ENCODE measurements at regions not wholly inside any gene's neighbourhood (a gene's known extent, or its start where the extent isn't known, plus 50 kb on each side); places are given as distances from the start of the nearest gene placed in this dataset.

DNA sequence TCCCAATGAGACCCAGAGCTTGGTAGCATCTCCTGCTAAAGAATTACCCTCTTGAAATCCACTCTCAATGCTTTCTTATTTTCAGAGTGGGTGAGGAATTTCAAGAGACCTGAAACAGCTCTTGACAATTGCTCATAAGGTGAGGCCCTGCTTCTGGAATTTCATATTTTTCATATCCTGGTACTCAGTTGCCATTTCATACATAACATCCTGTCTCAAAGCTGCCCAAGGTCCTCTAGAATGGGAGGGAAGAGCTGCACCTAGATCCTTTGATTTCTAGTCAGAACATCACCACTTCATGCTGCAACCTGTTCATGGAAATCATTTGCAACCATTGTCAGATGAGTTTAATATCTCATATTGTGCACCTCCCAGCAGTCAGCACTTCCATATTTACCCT is 404.8 kb upstream of the GALNT5 start:
- TF ChIP-seq CHD4 (IDR thresholded peaks at IDR 0.05; ENCODE audit: borderline replicate concordance) (no peak), ZC3H11A (IDR thresholded peaks at IDR 0.05) (no peak), CBX2 (IDR thresholded peaks at IDR 0.05; ENCODE audit: borderline replicate concordance, low read depth) (no peak), HOXA7 (CRISPR knock-in tag; IDR thresholded peaks at IDR 0.05) (no peak), NR3C1 (IDR thresholded peaks at IDR 0.05) (no peak), KDM1A (IDR thresholded peaks at IDR 0.05; ENCODE audit: low read depth) (no peak)
- no peak for ATAC-seq
- CTCF ChIA-PET = no interaction called here
- Histone ChIP-seq H3K4me3 (no peak overlapping the region), H3K9me3 (no peaks in the 10 kb centered on the region), H3K4me1 (no peaks in the 10 kb centered on the region), H3K4me2 (no peak overlapping the region), H3K27ac (no peak overlapping the region)
- POLR2A ChIA-PET = no interaction called here
- no peak for FAIRE-seq
- DNase-seq (ENCODE audit: low read depth in 1 of 2, low spot score in 1 of 2) = no peak

DNA sequence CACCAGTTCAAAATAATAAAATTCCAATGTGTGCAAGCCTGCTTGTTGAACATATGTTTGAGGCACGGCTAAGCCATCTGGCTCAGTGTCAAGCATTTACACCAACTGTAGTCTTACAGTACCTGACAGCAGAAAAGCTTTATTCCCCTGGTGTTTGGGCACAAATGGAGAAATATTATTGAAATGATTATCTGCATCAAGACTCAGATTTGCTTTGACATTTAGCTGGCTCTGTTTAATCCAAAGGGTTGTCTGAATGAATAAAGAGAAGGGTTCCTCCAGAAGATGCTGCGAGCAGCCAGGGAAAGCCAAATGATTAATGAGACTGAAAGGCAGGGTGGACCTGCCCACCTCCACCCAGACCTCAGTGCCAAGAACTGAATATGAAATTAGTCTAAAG is 393.2 kb upstream of the GALNT5 start:
- POLR2A ChIA-PET = no interaction called here
- ATAC-seq (no peak), FAIRE-seq (no peak), DNase-seq (ENCODE audit: low read depth in 1 of 2, low spot score in 1 of 2) (no peak)
- WGBS (ENCODE audit: missing lambda C conversion rate) = 37% methylated on average over 2 of the region's 2 CpGs
- no peak overlapping the region for H3K27ac ChIP-seq
- no peak for TF ChIP-seq EHMT2 (IDR thresholded peaks at IDR 0.05; ENCODE audit: low read depth)
- TF ChIP-seq RAD21 (conservative IDR thresholded peaks at IDR 0.05 in 1 of 2, IDR thresholded peaks at IDR 0.05 in 1 of 2) = no peak
- TF ChIP-seq KDM1A (IDR thresholded peaks at IDR 0.05; ENCODE audit: low read depth) = no peak
- TF ChIP-seq, protein P1, sequence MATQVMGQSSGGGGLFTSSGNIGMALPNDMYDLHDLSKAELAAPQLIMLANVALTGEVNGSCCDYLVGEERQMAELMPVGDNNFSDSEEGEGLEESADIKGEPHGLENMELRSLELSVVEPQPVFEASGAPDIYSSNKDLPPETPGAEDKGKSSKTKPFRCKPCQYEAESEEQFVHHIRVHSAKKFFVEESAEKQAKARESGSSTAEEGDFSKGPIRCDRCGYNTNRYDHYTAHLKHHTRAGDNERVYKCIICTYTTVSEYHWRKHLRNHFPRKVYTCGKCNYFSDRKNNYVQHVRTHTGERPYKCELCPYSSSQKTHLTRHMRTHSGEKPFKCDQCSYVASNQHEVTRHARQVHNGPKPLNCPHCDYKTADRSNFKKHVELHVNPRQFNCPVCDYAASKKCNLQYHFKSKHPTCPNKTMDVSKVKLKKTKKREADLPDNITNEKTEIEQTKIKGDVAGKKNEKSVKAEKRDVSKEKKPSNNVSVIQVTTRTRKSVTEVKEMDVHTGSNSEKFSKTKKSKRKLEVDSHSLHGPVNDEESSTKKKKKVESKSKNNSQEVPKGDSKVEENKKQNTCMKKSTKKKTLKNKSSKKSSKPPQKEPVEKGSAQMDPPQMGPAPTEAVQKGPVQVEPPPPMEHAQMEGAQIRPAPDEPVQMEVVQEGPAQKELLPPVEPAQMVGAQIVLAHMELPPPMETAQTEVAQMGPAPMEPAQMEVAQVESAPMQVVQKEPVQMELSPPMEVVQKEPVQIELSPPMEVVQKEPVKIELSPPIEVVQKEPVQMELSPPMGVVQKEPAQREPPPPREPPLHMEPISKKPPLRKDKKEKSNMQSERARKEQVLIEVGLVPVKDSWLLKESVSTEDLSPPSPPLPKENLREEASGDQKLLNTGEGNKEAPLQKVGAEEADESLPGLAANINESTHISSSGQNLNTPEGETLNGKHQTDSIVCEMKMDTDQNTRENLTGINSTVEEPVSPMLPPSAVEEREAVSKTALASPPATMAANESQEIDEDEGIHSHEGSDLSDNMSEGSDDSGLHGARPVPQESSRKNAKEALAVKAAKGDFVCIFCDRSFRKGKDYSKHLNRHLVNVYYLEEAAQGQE (IDR thresholded peaks at IDR 0.05) = no peak
- TF ChIP-seq, protein P2, sequence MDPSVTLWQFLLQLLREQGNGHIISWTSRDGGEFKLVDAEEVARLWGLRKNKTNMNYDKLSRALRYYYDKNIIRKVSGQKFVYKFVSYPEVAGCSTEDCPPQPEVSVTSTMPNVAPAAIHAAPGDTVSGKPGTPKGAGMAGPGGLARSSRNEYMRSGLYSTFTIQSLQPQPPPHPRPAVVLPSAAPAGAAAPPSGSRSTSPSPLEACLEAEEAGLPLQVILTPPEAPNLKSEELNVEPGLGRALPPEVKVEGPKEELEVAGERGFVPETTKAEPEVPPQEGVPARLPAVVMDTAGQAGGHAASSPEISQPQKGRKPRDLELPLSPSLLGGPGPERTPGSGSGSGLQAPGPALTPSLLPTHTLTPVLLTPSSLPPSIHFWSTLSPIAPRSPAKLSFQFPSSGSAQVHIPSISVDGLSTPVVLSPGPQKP (IDR thresholded peaks at IDR 0.05; ENCODE audit: low read depth, low read length) = no peak
- TF ChIP-seq CHD2 (IDR thresholded peaks at IDR 0.05; ENCODE audit: low read length, partially characterized antibody) = no peak
- TF ChIP-seq NR3C1 (IDR thresholded peaks at IDR 0.05) = no peak
- no peak overlapping the region for H3K4me2 ChIP-seq
- no peak overlapping the region for H3K4me3 ChIP-seq
- CTCF ChIA-PET = no interaction called here
- H3K9me3 ChIP-seq = no peaks in the 10 kb centered on the region
- no peaks in the 10 kb centered on the region for H3K4me1 ChIP-seq

DNA sequence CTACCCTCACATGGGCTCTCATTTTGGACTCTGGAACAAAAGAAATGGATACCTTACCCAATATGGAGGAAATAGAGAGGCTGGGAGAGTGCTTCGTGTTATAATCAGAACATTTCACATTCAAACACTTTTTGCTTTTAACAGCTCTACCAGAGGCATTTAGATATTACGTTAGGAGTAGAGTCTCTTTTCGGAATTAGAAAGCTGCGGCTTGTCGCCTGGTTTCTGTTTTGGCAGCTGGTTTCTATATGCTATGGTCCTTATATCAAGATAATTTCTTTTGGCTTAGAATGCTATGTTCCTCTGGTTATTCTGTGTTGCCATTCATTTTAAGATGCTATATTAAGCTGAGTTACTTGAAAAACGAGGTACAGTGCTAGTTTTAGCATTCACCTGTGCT is 392.8 kb upstream of the GALNT5 start:
- no peak for TF ChIP-seq RAD21 (conservative IDR thresholded peaks at IDR 0.05 in 1 of 2, IDR thresholded peaks at IDR 0.05 in 1 of 2)
- no peak for TF ChIP-seq HEYL (CRISPR knock-in tag; IDR thresholded peaks at IDR 0.05)
- TF ChIP-seq, protein P3, sequence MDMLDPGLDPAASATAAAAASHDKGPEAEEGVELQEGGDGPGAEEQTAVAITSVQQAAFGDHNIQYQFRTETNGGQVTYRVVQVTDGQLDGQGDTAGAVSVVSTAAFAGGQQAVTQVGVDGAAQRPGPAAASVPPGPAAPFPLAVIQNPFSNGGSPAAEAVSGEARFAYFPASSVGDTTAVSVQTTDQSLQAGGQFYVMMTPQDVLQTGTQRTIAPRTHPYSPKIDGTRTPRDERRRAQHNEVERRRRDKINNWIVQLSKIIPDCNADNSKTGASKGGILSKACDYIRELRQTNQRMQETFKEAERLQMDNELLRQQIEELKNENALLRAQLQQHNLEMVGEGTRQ (IDR thresholded peaks at IDR 0.05) = no peak
- TF ChIP-seq, protein P4, sequence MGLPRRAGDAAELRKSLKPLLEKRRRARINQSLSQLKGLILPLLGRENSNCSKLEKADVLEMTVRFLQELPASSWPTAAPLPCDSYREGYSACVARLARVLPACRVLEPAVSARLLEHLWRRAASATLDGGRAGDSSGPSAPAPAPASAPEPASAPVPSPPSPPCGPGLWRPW (IDR thresholded peaks at IDR 0.05) = no peak
- TF ChIP-seq NFE2L2 (conservative IDR thresholded peaks at IDR 0.05; ENCODE audit: low read length) = no peak
- TF ChIP-seq RARB (CRISPR knock-in tag; IDR thresholded peaks at IDR 0.05) = no peak
- TF ChIP-seq POLR2A (IDR thresholded peaks at IDR 0.05; ENCODE audit: low read length) = no peak
- no peak for TF ChIP-seq CEBPB (IDR thresholded peaks at IDR 0.05)
- TF ChIP-seq, protein P5, sequence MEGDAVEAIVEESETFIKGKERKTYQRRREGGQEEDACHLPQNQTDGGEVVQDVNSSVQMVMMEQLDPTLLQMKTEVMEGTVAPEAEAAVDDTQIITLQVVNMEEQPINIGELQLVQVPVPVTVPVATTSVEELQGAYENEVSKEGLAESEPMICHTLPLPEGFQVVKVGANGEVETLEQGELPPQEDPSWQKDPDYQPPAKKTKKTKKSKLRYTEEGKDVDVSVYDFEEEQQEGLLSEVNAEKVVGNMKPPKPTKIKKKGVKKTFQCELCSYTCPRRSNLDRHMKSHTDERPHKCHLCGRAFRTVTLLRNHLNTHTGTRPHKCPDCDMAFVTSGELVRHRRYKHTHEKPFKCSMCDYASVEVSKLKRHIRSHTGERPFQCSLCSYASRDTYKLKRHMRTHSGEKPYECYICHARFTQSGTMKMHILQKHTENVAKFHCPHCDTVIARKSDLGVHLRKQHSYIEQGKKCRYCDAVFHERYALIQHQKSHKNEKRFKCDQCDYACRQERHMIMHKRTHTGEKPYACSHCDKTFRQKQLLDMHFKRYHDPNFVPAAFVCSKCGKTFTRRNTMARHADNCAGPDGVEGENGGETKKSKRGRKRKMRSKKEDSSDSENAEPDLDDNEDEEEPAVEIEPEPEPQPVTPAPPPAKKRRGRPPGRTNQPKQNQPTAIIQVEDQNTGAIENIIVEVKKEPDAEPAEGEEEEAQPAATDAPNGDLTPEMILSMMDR (IDR thresholded peaks at IDR 0.05) = no peak
- TF ChIP-seq NPAS2 (CRISPR knock-in tag; IDR thresholded peaks at IDR 0.05; ENCODE audit: borderline replicate concordance) = no peak
- TF ChIP-seq JUN (IDR thresholded peaks at IDR 0.05) = no peak
- TF ChIP-seq JUNB (IDR thresholded peaks at IDR 0.05) = no peak
- no peak for TF ChIP-seq RCOR1 (IDR thresholded peaks at IDR 0.05; ENCODE audit: low read depth, low read length)
- no peak for DNase-seq (ENCODE audit: low read depth in 1 of 2, low spot score in 1 of 2)
- FAIRE-seq = no peak
- Histone ChIP-seq H3K4me3 (no peak overlapping the region), H3K9me3 (no peaks in the 10 kb centered on the region), H3K4me2 (no peak overlapping the region), H3K27ac (no peak overlapping the region), H3K4me1 (no peaks in the 10 kb centered on the region)
- 55% methylated on average over 6 of the region's 6 CpGs for WGBS (ENCODE audit: missing lambda C conversion rate)
- ChIA-PET POLR2A (no interaction called here), CTCF (no interaction called here)
- no peak for ATAC-seq

Measured in A549 (cell line).